DMS53 treated with DMSO at 0.1 percent for 48 hours (cell line): ENCODE measurements at regions not wholly inside any gene's neighbourhood (a gene's known extent, or its start where the extent isn't known, plus 50 kb on each side); places are given as distances from the start of the nearest gene placed in this dataset.
"Not testable (repeated sequence)": the region's sequence is repeated elsewhere in the genome, so short reads cannot be mapped to it uniquely, and the experiment has no call there.

Experiments used
- DNase-seq: peaks from one replicate; lab custom pipeline; 2025; ENCODE audit not compliant: unreplicated experiment; lab: John Stamatoyannopoulos, UW

- DNase-seq, result no peak
Observed at GRCh38 chr6:50899306-50899870, 80.7 kb downstream of the TFAP2B start.

DNA sequence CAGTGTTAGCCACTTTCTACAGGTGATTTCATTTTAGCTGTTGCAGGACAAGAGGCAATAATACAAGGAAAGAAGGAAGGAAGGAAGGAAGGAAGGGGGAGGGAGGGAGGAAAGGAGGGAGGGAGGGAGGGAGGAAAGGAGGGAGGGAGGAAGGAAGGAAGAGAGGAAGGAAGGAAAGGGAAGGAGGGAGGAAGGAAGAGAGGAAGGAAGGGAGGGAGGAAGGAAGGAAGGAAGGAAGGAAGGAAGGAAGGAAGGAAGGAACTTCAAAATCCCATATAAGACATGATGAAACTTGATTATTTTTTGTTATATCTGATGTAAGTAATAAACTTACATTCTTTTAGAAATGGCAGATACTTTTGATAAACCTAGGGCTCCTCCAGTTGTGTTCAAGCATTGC is 83.6 kb downstream of the TFAP2B start:
- no peak for DNase-seq

GRCh38 chr6:50905297-50905696 is 86.6 kb downstream of the TFAP2B start:
- peak; percentile 95 for DNase-seq

DNA sequence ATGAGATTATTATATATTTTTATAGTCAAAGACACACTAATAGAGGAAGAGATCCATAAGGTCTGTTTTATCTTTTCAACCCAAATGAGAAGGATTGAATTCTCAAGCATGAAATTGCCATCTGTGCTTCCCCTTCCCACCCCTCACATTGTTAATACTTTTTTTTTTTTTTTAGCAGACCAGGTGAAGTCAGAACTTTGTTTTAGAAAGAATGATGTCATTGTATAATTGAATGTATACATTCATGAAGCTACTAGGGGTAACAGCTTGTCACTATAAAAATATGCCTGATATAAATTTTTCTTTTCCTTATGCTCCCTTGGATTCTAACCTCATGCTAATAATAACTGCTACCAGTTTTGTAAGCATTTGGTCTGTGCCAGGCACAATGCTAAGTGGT is 88.9 kb downstream of the TFAP2B start:
- DNase-seq, result no peak

DNA sequence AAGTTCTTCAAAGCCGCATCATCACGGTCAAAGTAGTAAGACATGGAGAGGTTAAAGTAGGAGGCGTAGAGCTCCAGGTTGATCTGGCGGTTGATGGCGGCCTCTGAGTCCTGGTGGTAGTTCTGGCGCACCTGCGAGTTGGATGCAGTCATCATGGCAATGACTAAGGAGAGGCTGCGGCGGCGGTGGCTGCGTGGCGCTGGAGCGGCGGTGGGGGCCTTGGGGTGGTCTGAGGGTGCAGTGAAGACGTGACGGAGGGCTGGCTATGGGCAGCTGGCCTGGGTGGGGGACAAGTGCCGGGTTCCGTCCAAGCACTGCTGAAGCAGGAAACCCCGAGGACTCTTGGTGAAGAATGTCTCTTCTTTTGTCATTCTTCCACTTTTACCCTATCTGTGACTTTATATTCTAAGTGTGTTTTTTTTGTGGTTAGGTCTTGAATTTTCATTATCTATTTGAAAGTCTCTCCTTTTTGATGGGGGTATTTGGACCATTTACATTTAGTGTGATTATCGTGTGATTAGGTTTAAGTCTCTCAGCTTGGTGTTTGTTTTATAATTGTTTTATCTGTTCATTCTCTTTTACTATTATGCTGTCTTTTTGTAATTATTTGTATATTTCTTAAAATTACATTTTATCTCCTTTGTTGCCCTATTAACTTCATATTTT is 94.6 kb downstream of the TFAP2B start:
- DNase-seq, result no peak

DNA sequence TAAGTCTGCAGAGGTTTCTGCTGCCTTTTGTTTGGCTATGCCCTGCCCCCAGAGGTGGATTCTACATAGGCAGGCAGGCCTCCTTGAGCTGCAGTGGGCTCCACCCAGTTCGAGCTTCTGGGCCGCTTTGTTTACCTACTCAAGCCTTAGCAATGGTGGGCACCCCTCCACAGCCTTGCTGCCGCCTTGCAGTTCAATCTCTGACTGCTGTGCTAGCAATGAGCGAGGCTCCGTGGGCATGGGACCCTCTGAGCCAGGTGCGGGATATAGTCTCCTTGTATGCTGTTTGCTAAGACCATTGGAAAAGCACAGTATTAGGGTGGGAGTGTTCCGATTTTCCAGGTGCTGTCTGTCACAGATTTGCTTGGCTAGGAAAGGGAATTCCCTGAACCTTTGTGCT is 102.7 kb downstream of the TFAP2B start:
- DNase-seq, result not testable (repeated sequence)

GRCh38 chr6:50921968-50922367 is 103.3 kb downstream of the TFAP2B start:
- DNase-seq, result no peak

GRCh38 chr6:50922579-50923525 is 104.2 kb downstream of the TFAP2B start:
- DNase-seq, result no peak

- no peak for DNase-seq
Observed at GRCh38 chr6:50924758-50925157, 106.1 kb downstream of the TFAP2B start.

DNA sequence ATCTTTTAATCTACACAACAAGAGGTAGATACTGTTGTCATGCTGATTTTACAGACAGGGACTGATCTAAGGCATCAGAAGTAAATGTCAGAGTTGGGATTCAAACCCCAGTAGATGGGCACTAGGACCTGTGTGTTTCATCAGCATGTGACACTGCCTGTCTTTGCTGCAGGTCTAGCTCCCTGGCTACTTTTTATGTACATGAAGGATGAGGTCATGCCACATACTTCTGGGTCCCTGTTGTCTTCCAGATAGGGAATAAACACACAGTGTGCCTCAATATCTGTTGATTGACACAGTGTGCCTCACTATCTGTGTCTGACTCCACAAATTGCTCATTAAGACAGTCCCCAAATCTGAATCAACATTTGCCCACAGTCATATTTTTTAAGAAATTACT is 106.9 kb downstream of the TFAP2B start:
- DNase-seq, result no peak

- DNase-seq, result no peak
Observed at GRCh38 chr6:50925981-50926380, 107.3 kb downstream of the TFAP2B start.

- no peak for DNase-seq
Observed at GRCh38 chr6:50927800-50928199, 109.1 kb downstream of the TFAP2B start.

- DNase-seq, result no peak
Observed at GRCh38 chr6:50929323-50929722, 110.7 kb downstream of the TFAP2B start.

GRCh38 chr6:50935442-50935841 is 116.8 kb downstream of the TFAP2B start:
- no peak for DNase-seq

- no peak for DNase-seq
Observed at GRCh38 chr6:50936277-50936681, 117.6 kb downstream of the TFAP2B start.

DNA sequence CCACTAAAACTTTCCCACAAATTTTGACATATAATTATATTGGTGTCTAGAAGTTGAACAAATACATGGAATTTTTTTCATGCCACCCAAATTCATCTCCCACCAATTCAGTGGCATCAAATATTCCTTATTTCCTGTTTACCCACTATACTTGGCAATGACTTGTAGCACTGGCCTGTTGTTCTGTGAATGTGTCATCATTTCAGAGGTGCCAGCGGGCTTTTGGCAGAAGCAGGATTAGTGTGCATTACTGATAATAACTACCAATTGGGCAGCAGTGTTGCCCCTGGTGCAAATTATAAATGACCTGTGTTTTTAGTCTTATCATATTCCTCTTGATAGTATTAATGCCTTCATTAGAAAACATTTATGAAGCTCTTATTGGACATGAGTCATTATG is 121.3 kb downstream of the TFAP2B start:
- no peak for DNase-seq

DNA sequence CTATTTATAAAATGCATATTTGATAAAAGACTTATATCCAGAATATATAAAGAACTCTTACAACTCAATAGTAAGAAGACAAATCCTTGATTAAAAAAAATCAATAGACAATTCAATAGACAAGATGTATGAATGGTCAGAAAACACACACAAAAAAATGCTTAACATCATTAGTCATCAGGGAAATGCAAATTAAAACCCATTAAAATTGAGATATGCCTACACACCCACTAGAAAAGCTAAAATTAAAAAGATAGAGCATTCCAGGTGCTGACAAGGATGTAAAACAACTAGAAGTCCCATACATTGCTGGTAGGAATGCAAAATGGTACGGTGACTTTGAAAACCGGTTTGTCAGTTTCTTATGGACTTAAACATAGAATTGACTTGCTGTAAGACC is 127.1 kb downstream of the TFAP2B start:
- DNase-seq, result no peak

DNA sequence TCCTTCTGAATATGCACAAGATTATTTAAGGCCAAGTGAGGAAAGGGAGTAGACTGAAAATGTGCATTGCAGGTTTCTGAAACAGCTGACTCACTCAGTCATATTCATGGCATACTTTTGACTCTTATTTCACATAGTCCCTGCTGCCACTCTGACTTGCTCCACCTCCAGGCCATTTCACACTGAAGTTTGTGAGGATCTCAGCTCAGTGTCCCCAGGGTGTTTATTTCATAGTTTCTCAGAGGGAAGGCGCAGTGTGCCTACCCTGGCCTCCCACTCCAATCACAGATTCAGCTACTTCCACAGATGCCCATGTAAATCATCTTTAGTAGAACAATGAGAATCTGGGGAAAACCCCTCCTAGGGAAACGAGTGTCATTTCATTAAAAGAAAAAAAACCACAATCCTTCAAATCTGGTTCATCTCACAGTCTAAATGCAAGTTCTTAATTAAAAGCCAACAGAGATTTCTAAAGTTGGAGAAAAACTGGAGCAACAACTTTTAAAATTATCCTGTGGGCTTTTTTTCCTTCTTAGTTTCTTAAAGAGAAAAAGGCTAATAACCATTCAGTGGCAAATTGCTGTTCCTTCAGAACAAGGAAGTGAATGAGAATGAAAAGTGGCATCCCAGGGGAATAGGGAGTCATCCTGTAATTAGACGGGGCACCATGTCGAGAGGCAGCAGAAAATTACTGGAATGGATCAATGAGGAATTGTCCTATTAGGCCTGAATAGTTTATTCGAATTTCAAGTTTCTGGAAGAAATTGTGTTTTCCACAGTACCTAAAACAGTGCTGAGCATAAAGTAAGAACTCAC is 133.6 kb downstream of the TFAP2B start:
- DNase-seq, result no peak

GRCh38 chr6:50956014-50956413 is 137.3 kb downstream of the TFAP2B start:
- DNase-seq, result no peak

- DNase-seq, result no peak
Observed at GRCh38 chr6:50958148-50958697, 139.6 kb downstream of the TFAP2B start.

- no peak for DNase-seq
Observed at GRCh38 chr6:50959081-50959641, 140.5 kb downstream of the TFAP2B start.
